Brain microvascular endothelial cell (primary cell): ENCODE measurements at regions not wholly inside any gene's neighbourhood (a gene's known extent, or its start where the extent isn't known, plus 50 kb on each side); places are given as distances from the start of the nearest gene placed in this dataset.

Source experiments
- DNase-seq: peaks from one replicate; pipeline ENCODE4 v3.0.0-alpha.2; 2020
- H3K27ac ChIP-seq: fragments of 250-450 bp; sonication (Bioruptor Pico); 2 replicates; pipeline ENCODE4 v1.5.1; 2020; ENCODE audit warnings: mild to moderate bottlenecking, moderate library complexity
- H3K27me3 ChIP-seq: fragments of 250-450 bp; sonication (Bioruptor Pico); replicated peaks from 2 replicates; pipeline ENCODE4 v1.5.1; 2020; ENCODE audit warnings: mild to moderate bottlenecking
- H3K36me3 ChIP-seq: fragments of 250-450 bp; sonication (Bioruptor Pico); replicated peaks from 2 replicates; pipeline ENCODE4 v1.5.1; 2020; ENCODE audit warnings: mild to moderate bottlenecking
- H3K4me3 ChIP-seq: 2 replicates; pipeline ENCODE4 v1.5.1; 2011; ENCODE audit warnings: low read depth, mild to moderate bottlenecking, control low read depth, low read length, moderate library complexity
- CTCF ChIP-seq: IDR thresholded peaks from 2 replicates; pipeline ENCODE4 v1.5.1; 2011; ENCODE audit warnings: low read depth, mild to moderate bottlenecking, moderate library complexity, low read length, control low read depth, inconsistent platforms; ENCODE audit errors: missing control alignments
- in situ Hi-C: cut with HindIII; loops from 2 replicates; pipeline ENCODE4 v1.10.0; 2017; ENCODE audit warnings: low sequenced_read_pairs, low pct_ligation_motif_present

- Histone ChIP-seq H3K36me3 (no peaks in the 10 kb centered on the region), H3K27me3 (peaks cover 2% of the 10 kb centered on the region), H3K4me3 (no peak overlapping the region), H3K27ac (no peak overlapping the region)
- in situ Hi-C loops, result no loop called here
- TF ChIP-seq CTCF, result no peak
- no peak for DNase-seq
Measured at GRCh38 chr17:77076124-77076830, 64.5 kb upstream of the SEC14L1 start.

GRCh38 chr17:77083531-77083930 lies 57.2 kb upstream of the SEC14L1 start:
- H3K27me3 ChIP-seq, result no peaks in the 10 kb centered on the region
- no peak for DNase-seq
- no peak overlapping the region for H3K4me3 ChIP-seq
- TF ChIP-seq CTCF, result no peak
- no peak overlapping the region for H3K27ac ChIP-seq
- no peaks in the 10 kb centered on the region for H3K36me3 ChIP-seq
- in situ Hi-C loops, result no loop called here

GRCh38 chr17:77085926-77086432 lies 54.8 kb upstream of the SEC14L1 start:
- no peak for TF ChIP-seq CTCF
- in situ Hi-C loops, result no loop called here

GRCh38 chr17:77086433-77087010 lies 54.2 kb upstream of the SEC14L1 start:
- Histone ChIP-seq H3K27ac (no peak overlapping the region), H3K36me3 (peaks cover 8% of the 10 kb centered on the region), H3K4me3 (no peak overlapping the region), H3K27me3 (no peaks in the 10 kb centered on the region)
- peak; percentile 96 for TF ChIP-seq CTCF
- DNase-seq, result peak; percentile 79
- in situ Hi-C loops, result no loop called here

More at GRCh38 chr17:77085926-77086432, 54.8 kb upstream of the SEC14L1 start:
- Histone ChIP-seq H3K4me3 (no peak overlapping the region), H3K27me3 (no peaks in the 10 kb centered on the region), H3K36me3 (peaks cover 2% of the 10 kb centered on the region), H3K27ac (no peak overlapping the region)
- no peak for DNase-seq

GRCh38 chr17:77087650-77088454 lies 52.9 kb upstream of the SEC14L1 start:
- Histone ChIP-seq H3K4me3 (peak overlapping the region; percentile 83), H3K27me3 (no peaks in the 10 kb centered on the region), H3K27ac (peak overlapping the region; percentile 28), H3K36me3 (peaks cover 15% of the 10 kb centered on the region)
- no peak for TF ChIP-seq CTCF
- in situ Hi-C loops, result no loop called here
- DNase-seq, result no peak
